ENCODE measurements at regions not wholly inside any gene's neighbourhood (a gene's known extent, or its start where the extent isn't known, plus 50 kb on each side); places are given as distances from the start of the nearest gene placed in this dataset.

DNA sequence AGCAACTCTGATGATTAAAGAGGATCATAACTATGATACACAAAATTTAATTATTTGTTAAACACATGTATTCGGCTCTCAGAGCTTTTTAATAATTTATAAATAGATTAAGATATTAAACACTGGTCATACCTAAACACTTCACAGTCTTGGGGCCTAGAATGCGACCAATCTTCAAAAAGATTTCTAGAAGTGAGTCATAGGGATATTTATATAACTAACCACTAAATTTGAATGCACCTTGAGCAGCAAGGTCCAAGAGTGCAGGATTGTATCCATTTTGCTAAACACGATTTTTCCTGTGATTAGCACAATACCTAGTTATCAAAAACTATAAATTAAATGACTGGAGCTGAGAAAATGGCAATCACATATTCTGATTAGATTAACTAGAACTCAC lies 709.3 kb downstream of the EPHA7 start:
- TF ChIP-seq, protein P1, sequence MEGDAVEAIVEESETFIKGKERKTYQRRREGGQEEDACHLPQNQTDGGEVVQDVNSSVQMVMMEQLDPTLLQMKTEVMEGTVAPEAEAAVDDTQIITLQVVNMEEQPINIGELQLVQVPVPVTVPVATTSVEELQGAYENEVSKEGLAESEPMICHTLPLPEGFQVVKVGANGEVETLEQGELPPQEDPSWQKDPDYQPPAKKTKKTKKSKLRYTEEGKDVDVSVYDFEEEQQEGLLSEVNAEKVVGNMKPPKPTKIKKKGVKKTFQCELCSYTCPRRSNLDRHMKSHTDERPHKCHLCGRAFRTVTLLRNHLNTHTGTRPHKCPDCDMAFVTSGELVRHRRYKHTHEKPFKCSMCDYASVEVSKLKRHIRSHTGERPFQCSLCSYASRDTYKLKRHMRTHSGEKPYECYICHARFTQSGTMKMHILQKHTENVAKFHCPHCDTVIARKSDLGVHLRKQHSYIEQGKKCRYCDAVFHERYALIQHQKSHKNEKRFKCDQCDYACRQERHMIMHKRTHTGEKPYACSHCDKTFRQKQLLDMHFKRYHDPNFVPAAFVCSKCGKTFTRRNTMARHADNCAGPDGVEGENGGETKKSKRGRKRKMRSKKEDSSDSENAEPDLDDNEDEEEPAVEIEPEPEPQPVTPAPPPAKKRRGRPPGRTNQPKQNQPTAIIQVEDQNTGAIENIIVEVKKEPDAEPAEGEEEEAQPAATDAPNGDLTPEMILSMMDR (IDR thresholded peaks at IDR 0.05; ENCODE audit: partially characterized antibody, unreplicated experiment), result no peak
- Mint-ChIP-seq H3K4me3 (ENCODE audit: unreplicated experiment) (no peak overlapping the region), H3K27ac (ENCODE audit: unreplicated experiment) (no peak overlapping the region), H3K4me1 (ENCODE audit: low read depth, unreplicated experiment) (no peaks in the 10 kb centered on the region), H3K36me3 (ENCODE audit: unreplicated experiment) (no peaks in the 10 kb centered on the region), H3K9me3 (ENCODE audit: unreplicated experiment) (no peaks in the 10 kb centered on the region), H3K27me3 (ENCODE audit: unreplicated experiment) (no peaks in the 10 kb centered on the region)
- DNase-seq, result no peak

DNA sequence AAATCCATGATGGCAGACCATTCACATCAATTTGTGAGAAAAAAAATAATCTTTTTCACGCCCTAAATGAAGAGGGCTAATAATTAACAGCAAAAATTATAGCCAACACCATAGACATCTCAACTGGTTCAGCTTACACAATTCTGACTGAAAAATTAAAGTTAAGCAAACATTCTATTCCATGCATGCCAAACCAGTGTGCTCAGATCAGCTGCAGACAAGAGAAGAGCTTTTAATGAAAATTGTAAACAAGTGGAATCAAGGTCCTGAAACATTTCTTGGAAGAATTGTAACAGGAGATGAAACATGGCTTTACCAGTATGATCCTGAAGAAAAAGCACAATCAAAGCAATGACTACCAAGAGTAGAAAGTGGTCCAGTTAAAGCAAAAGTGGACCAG lies 710.4 kb downstream of the EPHA7 start:
- TF ChIP-seq, protein P1 (IDR thresholded peaks at IDR 0.05; ENCODE audit: partially characterized antibody, unreplicated experiment), result no peak
- no peak overlapping the region for H3K27ac Mint-ChIP-seq (ENCODE audit: unreplicated experiment)
- no peak overlapping the region for H3K4me3 Mint-ChIP-seq (ENCODE audit: unreplicated experiment)
- no peak for DNase-seq
- no peaks in the 10 kb centered on the region for H3K9me3 Mint-ChIP-seq (ENCODE audit: unreplicated experiment)
- H3K27me3 Mint-ChIP-seq (ENCODE audit: unreplicated experiment), result no peaks in the 10 kb centered on the region
- no peaks in the 10 kb centered on the region for H3K36me3 Mint-ChIP-seq (ENCODE audit: unreplicated experiment)
- no peaks in the 10 kb centered on the region for H3K4me1 Mint-ChIP-seq (ENCODE audit: low read depth, unreplicated experiment)

DNA sequence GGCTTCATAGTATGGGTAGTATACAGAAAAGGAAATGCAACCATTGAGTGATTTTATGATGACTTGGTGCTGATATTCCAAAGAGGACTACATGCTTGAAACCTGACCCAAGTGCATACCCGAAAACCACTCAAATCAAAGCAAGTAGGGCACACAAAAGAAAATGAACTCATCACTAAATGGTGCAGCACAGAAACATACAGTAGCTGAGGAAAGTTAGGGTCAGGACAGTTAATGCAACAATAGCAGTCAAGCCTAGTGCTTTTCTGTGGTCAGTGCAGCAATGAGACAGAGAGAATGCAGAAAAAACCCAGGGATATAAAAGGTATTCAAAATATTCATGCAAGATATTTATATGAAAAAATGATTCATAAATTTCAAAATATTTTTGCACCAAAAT lies 711.1 kb downstream of the EPHA7 start:
- no peaks in the 10 kb centered on the region for H3K9me3 Mint-ChIP-seq (ENCODE audit: unreplicated experiment)
- no peaks in the 10 kb centered on the region for H3K4me1 Mint-ChIP-seq (ENCODE audit: low read depth, unreplicated experiment)
- no peaks in the 10 kb centered on the region for H3K36me3 Mint-ChIP-seq (ENCODE audit: unreplicated experiment)
- TF ChIP-seq, protein P1 (IDR thresholded peaks at IDR 0.05; ENCODE audit: partially characterized antibody, unreplicated experiment), result no peak
- no peak overlapping the region for H3K27ac Mint-ChIP-seq (ENCODE audit: unreplicated experiment)
- no peak overlapping the region for H3K4me3 Mint-ChIP-seq (ENCODE audit: unreplicated experiment)
- no peak for DNase-seq
- no peaks in the 10 kb centered on the region for H3K27me3 Mint-ChIP-seq (ENCODE audit: unreplicated experiment)

DNA sequence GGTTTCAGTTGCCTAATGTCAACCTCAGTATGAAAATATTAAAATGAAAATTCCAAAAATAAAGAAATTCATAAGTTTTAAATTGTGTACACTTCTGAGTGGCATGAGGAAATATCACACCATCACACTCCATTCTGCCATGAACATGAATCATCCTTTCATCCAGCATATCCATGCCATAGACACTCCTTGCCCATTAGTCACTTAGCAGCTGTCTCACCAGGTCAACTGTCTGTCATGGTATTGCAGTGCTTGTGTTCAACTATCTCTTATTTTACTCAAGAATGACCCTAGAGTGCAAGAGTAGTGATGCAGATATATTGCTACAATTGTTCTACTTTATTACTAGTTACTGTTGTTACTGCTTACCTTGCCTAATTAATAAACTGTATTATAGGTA lies 712.4 kb downstream of the EPHA7 start:
- H3K27me3 Mint-ChIP-seq (ENCODE audit: unreplicated experiment), result no peaks in the 10 kb centered on the region
- TF ChIP-seq, protein P1 (IDR thresholded peaks at IDR 0.05; ENCODE audit: partially characterized antibody, unreplicated experiment), result no peak
- DNase-seq, result no peak
- H3K4me3 Mint-ChIP-seq (ENCODE audit: unreplicated experiment), result no peak overlapping the region
- no peaks in the 10 kb centered on the region for H3K4me1 Mint-ChIP-seq (ENCODE audit: low read depth, unreplicated experiment)
- H3K9me3 Mint-ChIP-seq (ENCODE audit: unreplicated experiment), result no peaks in the 10 kb centered on the region
- no peaks in the 10 kb centered on the region for H3K36me3 Mint-ChIP-seq (ENCODE audit: unreplicated experiment)
- no peak overlapping the region for H3K27ac Mint-ChIP-seq (ENCODE audit: unreplicated experiment)

DNA sequence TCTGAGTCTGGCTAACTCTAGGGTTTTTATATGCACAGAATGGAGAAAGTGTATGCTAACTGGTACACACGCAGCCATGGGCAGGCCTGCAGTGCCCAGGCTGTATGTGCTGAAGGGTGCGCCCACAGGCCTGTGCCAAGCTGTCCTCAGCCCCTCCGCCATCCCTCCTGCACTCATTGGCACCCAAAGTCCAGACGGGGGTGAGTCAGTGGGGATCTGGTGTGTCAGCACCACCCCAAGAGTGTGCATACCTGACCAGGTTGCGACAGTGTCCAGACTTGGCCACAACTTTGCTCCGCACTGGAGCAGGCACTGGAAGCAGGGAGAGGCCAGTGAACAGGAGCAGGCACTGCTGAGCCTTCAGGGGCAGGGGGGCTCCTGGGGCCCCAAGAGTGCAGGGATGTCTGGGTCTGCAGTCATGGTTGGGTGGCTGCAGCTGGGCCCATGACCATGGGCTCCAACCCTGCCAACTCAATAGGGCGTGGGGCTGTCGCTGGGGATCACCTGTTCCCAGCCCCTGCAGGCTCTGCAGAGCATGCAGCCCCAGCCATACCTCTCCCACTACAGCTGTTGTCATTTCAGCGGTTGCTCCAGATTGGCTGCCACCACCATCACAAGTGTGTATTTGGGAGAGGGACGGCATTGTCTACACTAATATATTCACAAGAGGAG lies 717.8 kb downstream of the EPHA7 start:
- Mint-ChIP-seq H3K27me3 (ENCODE audit: unreplicated experiment) (no peaks in the 10 kb centered on the region), H3K4me1 (ENCODE audit: low read depth, unreplicated experiment) (no peaks in the 10 kb centered on the region), H3K4me3 (ENCODE audit: unreplicated experiment) (no peak overlapping the region), H3K27ac (ENCODE audit: unreplicated experiment) (no peak overlapping the region), H3K36me3 (ENCODE audit: unreplicated experiment) (no peaks in the 10 kb centered on the region), H3K9me3 (ENCODE audit: unreplicated experiment) (no peaks in the 10 kb centered on the region)
- TF ChIP-seq, protein P1 (IDR thresholded peaks at IDR 0.05; ENCODE audit: partially characterized antibody, unreplicated experiment), result no peak
- no peak for DNase-seq

All from glutamatergic neuron (in vitro differentiated cells).